Activated T-cell treated with anti-CD3 and anti-CD28 coated beads, Interleukin-2, amount 50 U/mL, for 48 hours (primary cell): ENCODE measurements at regions not wholly inside any gene's neighbourhood (a gene's known extent, or its start where the extent isn't known, plus 50 kb on each side); places are given as distances from the start of the nearest gene placed in this dataset.
"Not testable (repeated sequence)": the region's sequence is repeated elsewhere in the genome, so short reads cannot be mapped to it uniquely, and the experiment has no call there.

Experiments
- DNase-seq, 2 experiments: peaks; one replicate each; pipeline ENCODE4 v3.0.0-alpha.2; 2020

- no peak for DNase-seq
Measured at GRCh38 chr10:81135851-81136250, 598.1 kb downstream of the SH2D4B start.

DNA sequence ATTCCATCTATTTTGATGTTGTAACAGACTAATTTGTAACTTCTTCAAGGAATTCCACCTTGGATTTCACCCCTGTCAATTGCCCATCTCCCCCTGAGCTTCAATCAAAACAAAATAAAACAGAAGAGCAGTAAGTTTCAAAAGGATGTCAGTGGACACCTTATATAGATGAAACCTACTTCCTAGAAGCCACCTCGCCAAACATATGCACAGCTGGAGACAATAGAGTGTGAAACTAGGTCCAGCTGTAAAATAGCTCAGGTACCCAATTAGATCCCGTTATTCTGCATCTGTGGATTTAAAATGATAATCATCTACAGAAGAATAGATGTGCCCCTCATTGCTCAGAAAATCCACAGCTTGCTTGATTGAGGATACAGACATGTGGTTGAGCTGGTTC is 598.6 kb downstream of the SH2D4B start:
- no peak for DNase-seq

GRCh38 chr10:81145975-81146374 is 608.3 kb downstream of the SH2D4B start:
- DNase-seq, result no peak

- DNase-seq, result no peak
Measured at GRCh38 chr10:81146436-81146835, 608.7 kb downstream of the SH2D4B start.

- DNase-seq, result no peak
Measured at GRCh38 chr10:81152656-81153055, 615.0 kb downstream of the SH2D4B start.

DNA sequence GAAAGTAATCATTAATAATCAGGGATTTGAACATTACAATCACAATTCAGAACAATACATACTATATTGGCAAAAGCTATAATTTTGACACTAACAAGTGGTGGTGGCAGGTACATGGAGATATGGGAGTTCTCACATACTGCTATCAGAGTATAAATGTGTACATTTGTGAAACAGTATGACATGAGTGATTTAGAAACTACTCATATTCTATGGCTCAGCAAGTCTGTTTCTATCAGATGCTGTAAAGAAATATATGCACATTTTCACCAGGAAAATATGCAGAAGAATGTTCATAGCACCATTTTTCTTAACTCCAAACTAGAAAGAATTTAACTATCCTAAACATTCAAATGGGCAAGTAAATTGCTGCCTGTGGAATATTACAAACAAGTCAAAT is 620.0 kb downstream of the SH2D4B start:
- DNase-seq, result no peak

GRCh38 chr10:81177651-81178244 is 640.0 kb downstream of the SH2D4B start:
- DNase-seq, result no peak

- no peak for DNase-seq
Measured at GRCh38 chr10:81179324-81179723, 641.6 kb downstream of the SH2D4B start.

GRCh38 chr10:81179805-81180452 is 642.2 kb downstream of the SH2D4B start:
- DNase-seq, result no peak

DNA sequence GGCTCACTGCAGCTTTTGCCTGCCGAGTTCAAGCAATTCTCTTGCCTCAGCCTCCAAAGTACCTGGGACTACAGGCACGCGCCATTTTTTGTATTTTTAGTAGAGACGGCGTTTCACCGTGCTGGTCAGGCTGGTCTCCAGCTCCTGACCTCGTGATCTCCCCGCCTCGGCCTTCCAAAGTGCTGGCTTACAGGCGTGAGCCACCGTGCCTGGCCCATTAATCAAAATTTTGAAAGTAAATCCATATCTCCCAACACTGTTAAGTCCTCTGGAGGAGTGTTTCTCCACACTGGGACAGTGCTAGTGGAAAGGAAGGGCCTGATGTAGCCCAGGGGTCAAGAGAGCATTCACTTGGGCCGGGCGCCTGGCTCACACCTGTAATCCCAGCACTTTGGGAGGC is 644.6 kb downstream of the SH2D4B start:
- no peak for DNase-seq

DNA sequence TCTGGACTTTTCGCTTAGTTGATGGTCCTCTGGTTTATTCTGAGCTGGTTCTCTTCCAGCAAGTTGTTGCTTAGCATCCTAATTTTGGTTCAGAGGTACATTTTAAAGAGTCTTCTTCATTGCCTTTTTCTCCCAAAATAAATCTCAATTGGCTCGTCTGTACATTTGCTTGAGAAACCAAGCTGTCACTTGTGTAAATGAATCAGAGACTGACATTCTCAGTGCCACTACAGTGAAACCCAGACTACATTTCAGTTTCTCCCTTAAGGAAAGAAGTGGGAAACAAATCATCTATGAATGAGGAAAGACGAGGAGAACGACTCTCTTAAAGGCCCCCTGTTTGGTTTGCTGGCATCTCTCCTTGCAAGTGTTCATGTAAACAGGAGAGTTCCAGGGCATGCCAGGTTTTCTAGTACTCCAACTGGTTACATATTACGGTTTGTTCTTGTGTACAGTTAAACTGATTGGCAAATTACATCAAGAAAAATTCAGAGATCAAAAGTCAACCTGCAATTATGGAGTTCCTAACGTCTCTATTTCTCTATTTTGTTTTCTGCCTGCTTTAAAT is 654.6 kb downstream of the SH2D4B start:
- DNase-seq, result no peak

DNA sequence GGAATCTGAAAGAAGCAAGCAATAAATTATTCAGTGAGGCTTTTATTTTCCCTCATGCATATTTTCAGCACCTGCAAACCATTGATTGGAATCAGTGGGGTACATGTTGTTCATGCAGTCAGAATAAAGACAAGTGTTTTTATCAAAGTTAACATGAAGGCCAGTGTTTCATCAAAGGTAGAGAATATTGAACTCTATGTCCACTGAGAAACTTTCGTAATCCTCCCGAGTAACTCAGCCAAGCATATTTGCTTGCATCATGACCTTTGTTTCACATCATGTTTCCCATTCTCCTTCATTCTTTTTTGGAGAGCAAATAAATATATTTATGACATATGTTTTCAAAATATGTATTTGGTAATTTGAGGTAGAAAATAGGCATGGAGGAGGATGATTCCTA is 663.1 kb downstream of the SH2D4B start:
- no peak for DNase-seq

DNA sequence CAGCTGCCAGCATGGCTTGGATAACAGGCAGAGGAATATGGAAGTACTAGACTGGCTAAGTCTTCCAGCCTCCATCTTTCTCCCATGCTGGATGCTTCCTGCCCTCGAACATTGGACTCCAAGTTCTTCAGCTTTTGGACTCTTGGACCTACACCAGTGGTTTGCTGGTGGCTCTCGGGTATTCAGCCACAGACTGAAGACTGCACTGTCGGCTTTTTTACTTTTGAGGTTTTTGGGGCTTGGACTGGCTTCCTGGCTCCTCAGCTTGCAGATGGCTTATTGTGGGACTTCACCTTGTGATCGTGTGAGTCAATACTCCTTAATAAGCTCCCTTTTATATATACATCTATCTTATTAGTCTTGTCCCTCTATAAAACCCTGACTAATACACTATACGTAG is 667.6 kb upstream of the NRG3 start:
- DNase-seq, result not testable (repeated sequence)

DNA sequence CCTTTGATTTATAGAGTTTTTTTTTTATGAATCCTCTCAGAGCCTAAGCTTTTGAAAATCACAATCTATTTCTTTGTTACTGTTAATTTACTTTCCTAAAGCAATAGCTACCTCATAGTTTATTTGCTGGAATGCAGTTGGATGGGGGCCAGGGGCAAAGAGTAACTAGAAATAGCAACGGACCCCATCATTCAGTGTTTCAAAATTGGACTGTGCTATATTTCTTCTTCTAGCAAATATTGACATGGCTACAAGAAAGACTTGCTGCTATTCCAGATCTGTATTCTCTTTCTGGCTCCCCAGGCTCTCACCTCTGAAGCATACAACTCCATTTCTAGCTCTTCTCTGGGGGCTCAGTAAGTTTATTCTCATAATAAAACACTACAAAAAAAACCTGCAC is 661.6 kb upstream of the NRG3 start:
- no peak for DNase-seq

GRCh38 chr10:81215498-81215897 is 659.5 kb upstream of the NRG3 start:
- DNase-seq, result no peak

- DNase-seq, result no peak
Measured at GRCh38 chr10:81216949-81217348, 658.0 kb upstream of the NRG3 start.

DNA sequence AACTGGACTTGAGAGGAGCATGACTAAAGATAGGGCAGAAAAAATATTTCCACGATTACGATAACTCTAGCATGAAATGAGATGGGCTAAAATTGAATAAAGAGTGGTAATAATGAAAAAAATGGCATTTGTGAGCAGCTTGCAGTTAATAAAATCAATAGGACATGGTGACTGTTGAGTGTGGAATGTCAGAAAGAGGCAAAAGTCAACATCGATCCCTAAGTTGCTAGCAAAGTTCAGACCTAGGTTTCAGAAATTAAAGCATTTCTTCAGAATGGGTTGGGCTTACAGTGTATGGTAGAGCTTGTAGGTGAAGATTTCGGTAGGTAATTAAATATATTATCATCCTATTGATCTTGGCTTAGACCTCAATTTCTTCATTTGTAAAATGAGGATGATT is 656.7 kb upstream of the NRG3 start:
- no peak for DNase-seq

GRCh38 chr10:81219758-81220157 is 655.2 kb upstream of the NRG3 start:
- DNase-seq, result no peak

DNA sequence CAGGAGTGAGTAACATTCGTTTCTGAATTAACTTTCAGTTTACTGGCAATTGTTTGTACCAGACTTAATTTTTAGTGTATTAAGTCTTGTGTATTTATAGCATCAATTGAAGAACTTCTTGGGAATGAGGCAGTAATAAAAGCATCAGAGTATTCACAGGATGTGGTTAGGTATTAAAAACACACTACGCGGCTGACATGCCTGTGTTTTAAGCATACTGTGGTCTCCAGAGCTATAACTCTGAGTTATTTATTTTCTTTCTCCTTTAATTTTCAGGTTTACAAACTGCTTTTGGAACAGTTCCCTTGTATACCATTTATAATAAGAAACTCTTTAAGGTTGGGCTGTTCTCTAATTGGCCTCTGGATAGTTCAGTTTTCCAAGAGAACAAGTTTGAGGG is 626.1 kb upstream of the NRG3 start:
- no peak for DNase-seq

DNA sequence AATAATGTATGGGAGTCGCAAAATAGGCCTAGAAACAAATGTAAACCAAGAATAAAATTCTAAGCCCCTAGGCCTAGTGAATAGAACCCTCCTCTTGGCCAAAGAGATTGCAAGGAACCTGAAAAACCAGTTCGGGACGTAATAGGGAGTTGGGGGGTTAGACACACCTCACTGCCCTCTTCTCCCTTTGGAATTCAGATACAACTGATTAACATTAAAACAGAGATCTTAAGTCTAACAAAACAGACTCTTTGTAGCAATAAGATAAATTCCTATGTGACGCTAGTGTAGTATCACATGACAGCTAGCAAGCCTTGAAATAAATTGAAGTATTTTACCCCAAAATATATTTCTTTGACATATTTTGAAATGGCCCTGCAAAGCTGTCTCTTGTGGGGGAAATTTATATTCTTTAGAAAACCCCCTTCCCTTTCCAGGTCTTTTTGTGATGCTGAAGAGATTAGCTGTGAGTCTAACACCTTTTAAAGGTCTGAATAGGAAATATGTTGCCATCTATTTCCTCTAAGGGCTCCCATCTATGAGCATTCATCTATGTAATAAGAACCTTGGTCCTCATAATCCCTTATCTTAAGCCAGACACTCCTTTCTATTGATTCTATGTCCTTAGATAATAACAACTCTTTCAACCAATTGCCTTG is 623.4 kb upstream of the NRG3 start:
- no peak for DNase-seq

GRCh38 chr10:81264991-81265390 is 610.0 kb upstream of the NRG3 start:
- DNase-seq, result not testable (repeated sequence)

- no peak for DNase-seq
Measured at GRCh38 chr10:81270051-81270450, 604.9 kb upstream of the NRG3 start.

GRCh38 chr10:81280497-81281479 is 594.2 kb upstream of the NRG3 start:
- DNase-seq, result no peak
